Panc1 (cell line): ENCODE measurements at regions not wholly inside any gene's neighbourhood (a gene's known extent, or its start where the extent isn't known, plus 50 kb on each side); places are given as distances from the start of the nearest gene placed in this dataset.

Experiments
- ATAC-seq: fragments of 200-7000 bp; cut with Tn5 transposase; 2 replicates; pipeline ENCODE4 v1.9.1; 2020; ENCODE audit warnings: mild to moderate bottlenecking, moderate library complexity
- BruUV-seq: library from RNA; stranded (reverse); fragments of 400-500 nt; replicated peaks from 2 replicates; lab custom pipeline; 2021; lab: Mats Ljungman, UMichigan
- CTCF ChIA-PET: fragments of 300-600 bp; sonication (Branson Sonifier 250); formaldehyde crosslinking; loops from one replicate; lab custom pipeline; 2022; ENCODE audit warnings: antibody characterized with exemption; lab: Charles Lee
- POLR2A ChIA-PET: fragments of 300-600 bp; sonication (Branson Sonifier 250); formaldehyde crosslinking; loops from one replicate; lab custom pipeline; 2022; ENCODE audit warnings: antibody characterized with exemption; lab: Charles Lee
- DNase-seq: peaks from one replicate; pipeline ENCODE4 v3.0.0-alpha.2; 2010; ENCODE audit warnings: low read depth, low spot score
- H3K27ac ChIP-seq: 2 replicates; pipeline ENCODE4 v1.5.1; 2011; ENCODE audit warnings: mild to moderate bottlenecking, low read length, inconsistent platforms
- H3K27me3 ChIP-seq: fragments of 200-500 bp; sonication (Bioruptor generic); 2 replicates; pipeline ENCODE4 v1.6.0; 2014; ENCODE audit warnings: low read length, inconsistent platforms; ENCODE audit not compliant: control insufficient read depth, insufficient read depth
- H3K36me3 ChIP-seq: fragments of 200-500 bp; sonication (Bioruptor generic); 2 replicates; pipeline ENCODE4 v1.5.1; 2014; ENCODE audit warnings: inconsistent platforms, mild to moderate bottlenecking, low read length, moderate library complexity; ENCODE audit not compliant: control insufficient read depth, insufficient read depth
- H3K4me1 ChIP-seq: 2 replicates; pipeline ENCODE4 v1.5.1; 2011; ENCODE audit warnings: inconsistent platforms, mild to moderate bottlenecking, low read length, moderate library complexity; ENCODE audit not compliant: control insufficient read depth, insufficient read depth
- H3K4me3 ChIP-seq, 2 experiments: 2 replicates each; pipeline ENCODE4 v1.5.1; 2011 to 2012; ENCODE audit warnings: low read depth in 2 of 2, low read length in 2 of 2, mild to moderate bottlenecking in 2 of 2, inconsistent platforms in 1 of 2, moderate library complexity in 1 of 2
- H3K9me3 ChIP-seq: fragments of 200-500 bp; sonication (Bioruptor generic); 2 replicates; pipeline ENCODE4 v1.5.1; 2014; ENCODE audit warnings: low read depth, mild to moderate bottlenecking, inconsistent platforms, low read length, moderate library complexity; ENCODE audit not compliant: control insufficient read depth, insufficient read depth
- CTCF ChIP-seq: fragments of 450-650 bp; IDR thresholded peaks from 2 replicates; pipeline ENCODE4 v1.5.1; 2017; ENCODE audit warnings: mild to moderate bottlenecking
- POLR2AphosphoS5 ChIP-seq: IDR thresholded peaks from 2 replicates; pipeline ENCODE4 v1.6.1; 2012; ENCODE audit warnings: mild to moderate bottlenecking, low read depth, low read length, moderate library complexity
- SIN3A ChIP-seq: IDR thresholded peaks from 2 replicates; pipeline ENCODE4 v1.6.1; 2012; ENCODE audit warnings: low read depth, mild to moderate bottlenecking, low read length, moderate library complexity, borderline replicate concordance; ENCODE audit not compliant: insufficient read depth
- TCF7L2 ChIP-seq: IDR thresholded peaks from 2 replicates; pipeline ENCODE4 v1.6.1; 2011; ENCODE audit warnings: mild to moderate bottlenecking, low read depth, low read length, inconsistent platforms
- in situ Hi-C: cut with HindIII; loops from 2 replicates; pipeline ENCODE4 v1.10.0; 2016; ENCODE audit warnings: low sequenced_read_pairs, low pct_unique_long_range_greater_than_20kb
- intact Hi-C: fragments of 100-400 bp; cut with micrococcal nuclease; formaldehyde crosslinking; loops from one replicate; pipeline ENCODE4 v1.10.0; 2022; ENCODE audit not compliant: unreplicated experiment
- TF ChIP-seq, protein P1 (sequence below), 2 experiments: IDR thresholded peaks; 2 replicates each; pipeline ENCODE4 v1.6.1; 2011 to 2012; ENCODE audit warnings: low read depth in 2 of 2, control low read depth in 1 of 2, low read length in 1 of 2, mild to moderate bottlenecking in 1 of 2, moderate library complexity in 1 of 2; ENCODE audit not compliant: insufficient read depth in 1 of 2

GRCh38 chr12:78473136-78473535 is 391.4 kb upstream of the SYT1 start:
- intact Hi-C loops (loop anchor here (5.0 to 10.0 kb wide), 3 partner anchors 291 to 899 kb away; no protein-coding TSS in a partner anchor), in situ Hi-C loops (no loop called here)
- ChIA-PET CTCF (no interaction called here), POLR2A (no interaction called here)
- no peak overlapping the region for H3K27ac ChIP-seq
- H3K4me3 ChIP-seq = no peak overlapping the region
- no peaks in the 10 kb centered on the region for H3K27me3 ChIP-seq
- H3K36me3 ChIP-seq = no peaks in the 10 kb centered on the region
- H3K4me1 ChIP-seq = no peaks in the 10 kb centered on the region
- BruUV-seq = no TSS peak
- DNase-seq = no peak
- no peak for ATAC-seq
- H3K9me3 ChIP-seq = no peaks in the 10 kb centered on the region
- TF ChIP-seq POLR2AphosphoS5 (no peak), CTCF (no peak), TCF7L2 (no peak), SIN3A (no peak)
- TF ChIP-seq, protein P1, sequence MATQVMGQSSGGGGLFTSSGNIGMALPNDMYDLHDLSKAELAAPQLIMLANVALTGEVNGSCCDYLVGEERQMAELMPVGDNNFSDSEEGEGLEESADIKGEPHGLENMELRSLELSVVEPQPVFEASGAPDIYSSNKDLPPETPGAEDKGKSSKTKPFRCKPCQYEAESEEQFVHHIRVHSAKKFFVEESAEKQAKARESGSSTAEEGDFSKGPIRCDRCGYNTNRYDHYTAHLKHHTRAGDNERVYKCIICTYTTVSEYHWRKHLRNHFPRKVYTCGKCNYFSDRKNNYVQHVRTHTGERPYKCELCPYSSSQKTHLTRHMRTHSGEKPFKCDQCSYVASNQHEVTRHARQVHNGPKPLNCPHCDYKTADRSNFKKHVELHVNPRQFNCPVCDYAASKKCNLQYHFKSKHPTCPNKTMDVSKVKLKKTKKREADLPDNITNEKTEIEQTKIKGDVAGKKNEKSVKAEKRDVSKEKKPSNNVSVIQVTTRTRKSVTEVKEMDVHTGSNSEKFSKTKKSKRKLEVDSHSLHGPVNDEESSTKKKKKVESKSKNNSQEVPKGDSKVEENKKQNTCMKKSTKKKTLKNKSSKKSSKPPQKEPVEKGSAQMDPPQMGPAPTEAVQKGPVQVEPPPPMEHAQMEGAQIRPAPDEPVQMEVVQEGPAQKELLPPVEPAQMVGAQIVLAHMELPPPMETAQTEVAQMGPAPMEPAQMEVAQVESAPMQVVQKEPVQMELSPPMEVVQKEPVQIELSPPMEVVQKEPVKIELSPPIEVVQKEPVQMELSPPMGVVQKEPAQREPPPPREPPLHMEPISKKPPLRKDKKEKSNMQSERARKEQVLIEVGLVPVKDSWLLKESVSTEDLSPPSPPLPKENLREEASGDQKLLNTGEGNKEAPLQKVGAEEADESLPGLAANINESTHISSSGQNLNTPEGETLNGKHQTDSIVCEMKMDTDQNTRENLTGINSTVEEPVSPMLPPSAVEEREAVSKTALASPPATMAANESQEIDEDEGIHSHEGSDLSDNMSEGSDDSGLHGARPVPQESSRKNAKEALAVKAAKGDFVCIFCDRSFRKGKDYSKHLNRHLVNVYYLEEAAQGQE (IDR thresholded peaks at IDR 0.05; ENCODE audit: insufficient read depth in 1 of 2, low read depth in 2 of 2, low read length in 1 of 2) = no peak

- in situ Hi-C loops (no loop called here), intact Hi-C loops (loop anchor here (5.0 to 10.0 kb wide), 3 partner anchors 291 to 899 kb away; no protein-coding TSS in a partner anchor)
- Histone ChIP-seq H3K4me1 (no peaks in the 10 kb centered on the region), H3K36me3 (no peaks in the 10 kb centered on the region), H3K27ac (no peak overlapping the region), H3K9me3 (no peaks in the 10 kb centered on the region), H3K4me3 (no peak overlapping the region), H3K27me3 (no peaks in the 10 kb centered on the region)
- ChIA-PET CTCF (no interaction called here), POLR2A (no interaction called here)
- BruUV-seq = no TSS peak
- ATAC-seq (no peak), DNase-seq (no peak)
- TF ChIP-seq, protein P1 (IDR thresholded peaks at IDR 0.05; ENCODE audit: insufficient read depth in 1 of 2, low read depth in 2 of 2, low read length in 1 of 2) = no peak
- TF ChIP-seq POLR2AphosphoS5 = no peak
- TF ChIP-seq CTCF = no peak
- no peak for TF ChIP-seq SIN3A
- TF ChIP-seq TCF7L2 = no peak
Measured at GRCh38 chr12:78473561-78473960, 391.0 kb upstream of the SYT1 start.
